ENCODE measurements at regions not wholly inside any gene's neighbourhood (a gene's known extent, or its start where the extent isn't known, plus 50 kb on each side); places are given as distances from the start of the nearest gene placed in this dataset.

DNA sequence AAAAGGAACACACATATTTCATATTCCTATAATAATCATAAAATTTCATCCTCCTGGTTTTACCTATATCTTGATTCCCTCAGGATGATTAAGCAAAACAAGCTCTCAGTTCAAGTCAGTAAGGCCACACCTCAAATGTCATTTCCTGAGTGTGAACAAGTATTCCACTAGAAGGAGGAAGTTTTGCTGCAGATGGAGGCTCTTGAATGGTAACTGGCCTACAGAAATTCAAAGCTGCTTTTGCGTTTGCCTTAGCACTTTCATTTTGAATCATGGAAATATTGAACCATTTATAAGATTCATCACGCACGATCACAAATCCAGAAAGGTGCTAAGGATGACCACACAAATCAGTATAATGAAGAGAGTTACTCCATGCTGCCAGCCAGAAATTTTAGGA, 254.4 kb upstream of the CXXC4 start:
- no peak overlapping the region for H3K14ac ChIP-seq (ENCODE audit: insufficient read length)
- H3K36me3 ChIP-seq (ENCODE audit: control insufficient read depth in 2 of 4, insufficient read depth in 4 of 4, low read length in 3 of 4), result no peaks in the 10 kb centered on the region
- ChIA-PET POLR2A (ENCODE audit: partially characterized antibody) (no interaction called here), CTCF (ENCODE audit: partially characterized antibody) (no interaction called here)
- H2AFZ ChIP-seq (ENCODE audit: low read length), result no peak overlapping the region
- no peaks in the 10 kb centered on the region for H3K79me2 ChIP-seq (ENCODE audit: control insufficient read depth in 1 of 2, insufficient read depth in 2 of 2, low read length in 2 of 2)
- no peak overlapping the region for H4K5ac ChIP-seq (ENCODE audit: insufficient read length, low read depth, low read length)
- no peak overlapping the region for H2BK20ac ChIP-seq (ENCODE audit: low read length)
- no peak overlapping the region for H2BK12ac ChIP-seq (ENCODE audit: low read depth, low read length)
- H2BK5ac ChIP-seq (ENCODE audit: low read depth, low read length), result no peak overlapping the region
- no peak overlapping the region for H3K4ac ChIP-seq (replicated peaks; ENCODE audit: insufficient read length, low read depth, low read length)
- H2BK15ac ChIP-seq (ENCODE audit: low read length), result no peak overlapping the region
- DNase-seq (ENCODE audit: low read depth in 1 of 2, low spot score in 2 of 2) (no peak), FAIRE-seq (no peak)
- no peaks in the 10 kb centered on the region for H3K9me3 ChIP-seq (ENCODE audit: insufficient read depth in 2 of 2, low read depth in 1 of 2, low read length in 1 of 2)
- no peak overlapping the region for H3K56ac ChIP-seq (replicated peaks; ENCODE audit: insufficient read length, low read depth, low read length)
- no peak overlapping the region for H2BK120ac ChIP-seq (replicated peaks; ENCODE audit: low read depth, low read length)
- no peaks in the 10 kb centered on the region for H3K23me2 ChIP-seq (ENCODE audit: low read depth, low read length)
- no peaks in the 10 kb centered on the region for H4K20me1 ChIP-seq (replicated peaks in 1 of 2; ENCODE audit: control insufficient read depth in 1 of 2, insufficient read depth in 2 of 2, low read length in 2 of 2)
- H3K23ac ChIP-seq (ENCODE audit: insufficient read length), result no peak overlapping the region
- H3K4me3 ChIP-seq (ENCODE audit: extremely low read depth in 1 of 4, insufficient read depth in 2 of 4, low read depth in 3 of 4, low read length in 4 of 4), result no peak overlapping the region
- WGBS, 2 experiments (ENCODE audit: extremely low coverage in 1 of 2, insufficient coverage in 1 of 2, insufficient read length in 1 of 2, insufficient replicate concordance in 2 of 2, low coverage in 1 of 2, low lambda C conversion rate in 2 of 2, missing lambda C conversion rate in 1 of 2), result 98% methylated on average over 3 of the region's 3 CpGs; no CpG with 5 or more reads in 1 of the 2 experiments
- no peak overlapping the region for H3K27ac ChIP-seq (ENCODE audit: low read depth, low read length)
- H3K79me1 ChIP-seq (ENCODE audit: low read depth, low read length), result no peaks in the 10 kb centered on the region
- no peak overlapping the region for H4K8ac ChIP-seq (ENCODE audit: extremely low read depth, insufficient read depth, low read length)
- H3K18ac ChIP-seq (ENCODE audit: extremely low read depth, low read length), result no peak overlapping the region
- H3K4me1 ChIP-seq (replicated peaks in 1 of 4; ENCODE audit: control insufficient read depth in 3 of 4, insufficient read depth in 4 of 4, low read length in 3 of 4), result no peaks in the 10 kb centered on the region
- TF ChIP-seq EZH2 (IDR thresholded peaks at IDR 0.05; ENCODE audit: low read depth, low read length, severe bottlenecking), result no peak
- no peak for TF ChIP-seq JUND (IDR thresholded peaks at IDR 0.05; ENCODE audit: low read length)
- no peak for TF ChIP-seq SRF (IDR thresholded peaks at IDR 0.05; ENCODE audit: low read depth, low read length)
- TF ChIP-seq ZNF274 (IDR thresholded peaks at IDR 0.05; ENCODE audit: borderline replicate concordance, extremely low read depth, low read length), result no peak
- TF ChIP-seq CHD2 (IDR thresholded peaks at IDR 0.05; ENCODE audit: low read length), result no peak
- no peak for TF ChIP-seq BCL11A (IDR thresholded peaks at IDR 0.05; ENCODE audit: low read depth in 2 of 2, low read length in 2 of 2)
- TF ChIP-seq TEAD4 (IDR thresholded peaks at IDR 0.05; ENCODE audit: low read depth, low read length), result no peak
- no peak for TF ChIP-seq HDAC2 (IDR thresholded peaks at IDR 0.05; ENCODE audit: borderline replicate concordance in 1 of 2, low read depth in 2 of 2, low read length in 2 of 2)
- TF ChIP-seq TBP (IDR thresholded peaks at IDR 0.05; ENCODE audit: low read depth, low read length), result no peak
- no peak for TF ChIP-seq ASH2L (IDR thresholded peaks at IDR 0.05; ENCODE audit: low read length)
- no peak for TF ChIP-seq HDAC6 (IDR thresholded peaks at IDR 0.05; ENCODE audit: low read depth, low read length)
- no peak for TF ChIP-seq KDM5A (IDR thresholded peaks at IDR 0.05; ENCODE audit: low read length)
- no peak for TF ChIP-seq POLR2A (IDR thresholded peaks at IDR 0.05; ENCODE audit: control extremely low read depth in 1 of 2, low read depth in 2 of 2, low read length in 2 of 2)
- no peak overlapping the region for H2AK5ac ChIP-seq (ENCODE audit: low read depth, low read length)
- H3K27me3 ChIP-seq (replicated peaks in 1 of 4; ENCODE audit: control insufficient read depth in 3 of 4, extremely low read depth in 1 of 4, insufficient read depth in 3 of 4, low read length in 3 of 4), result no peaks in the 10 kb centered on the region
- H3K4me2 ChIP-seq (ENCODE audit: insufficient read depth in 1 of 2, low read depth in 2 of 2, low read length in 2 of 2), result no peak overlapping the region
- no peak overlapping the region for H4K91ac ChIP-seq (replicated peaks; ENCODE audit: insufficient read length, low read length)
- no peak overlapping the region for H3K9ac ChIP-seq (replicated peaks in 1 of 4; ENCODE audit: extremely low read depth in 1 of 4, low read depth in 3 of 4, low read length in 3 of 4)

All from H1 (cell line).